ENCODE measurements at regions not wholly inside any gene's neighbourhood (a gene's known extent, or its start where the extent isn't known, plus 50 kb on each side); places are given as distances from the start of the nearest gene placed in this dataset.

- no peak overlapping the region for H3K4me3 ChIP-seq (ENCODE audit: low read length)
- TF ChIP-seq CTCF (IDR thresholded peaks at IDR 0.05; ENCODE audit: insufficient read depth, low read depth, low read length, missing control alignments), result no peak
- no peak for DNase-seq (ENCODE audit: low read depth)
These were observed 195.8 kb upstream of the LARGE1 start for GRCh38 chr22:34116126-34116525.

DNA sequence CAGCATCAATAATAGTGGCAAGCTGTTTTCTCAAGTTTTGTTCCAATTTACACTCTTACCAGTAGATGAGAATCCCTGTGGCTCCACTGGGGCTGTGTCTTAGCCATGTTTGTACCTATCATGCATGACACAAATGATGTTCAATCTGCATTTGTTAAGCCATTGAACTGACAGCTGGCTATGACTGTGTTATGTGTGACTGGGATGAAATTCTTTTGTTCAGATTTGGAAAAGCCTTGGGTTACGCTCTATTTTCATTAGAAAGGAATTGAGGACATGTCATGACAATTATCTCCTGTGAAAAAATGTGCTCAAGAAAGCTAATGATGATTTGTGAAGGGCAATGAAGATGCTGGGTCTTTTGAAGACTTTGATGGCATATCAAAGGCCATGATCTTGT, 201.8 kb upstream of the LARGE1 start:
- no peak overlapping the region for H3K4me3 ChIP-seq (ENCODE audit: low read length)
- no peak for TF ChIP-seq CTCF (IDR thresholded peaks at IDR 0.05; ENCODE audit: insufficient read depth, low read depth, low read length, missing control alignments)
- DNase-seq (ENCODE audit: low read depth), result no peak

GRCh38 chr22:34129691-34130486, 209.6 kb upstream of the LARGE1 start:
- no peak overlapping the region for H3K4me3 ChIP-seq (ENCODE audit: low read length)
- no peak for TF ChIP-seq CTCF (IDR thresholded peaks at IDR 0.05; ENCODE audit: insufficient read depth, low read depth, low read length, missing control alignments)
- DNase-seq (ENCODE audit: low read depth), result no peak

DNA sequence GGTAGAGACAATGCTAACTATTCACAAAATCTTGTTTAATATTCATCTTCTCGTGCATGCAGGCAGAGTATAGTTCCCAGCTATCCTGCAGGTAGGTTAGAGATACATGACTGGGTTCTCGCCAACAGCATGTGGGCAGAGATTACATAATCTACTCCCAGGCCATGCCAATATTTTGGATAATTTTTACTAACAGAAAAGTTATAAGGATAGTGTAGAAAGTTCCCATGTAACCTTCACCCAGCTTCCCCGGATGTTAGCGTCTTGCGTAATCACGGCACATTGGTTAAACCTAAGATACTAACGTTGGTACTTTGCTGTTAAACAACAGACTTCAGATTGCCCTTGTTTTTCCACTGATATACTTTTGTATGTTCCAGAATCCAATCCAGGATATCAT, 215.5 kb upstream of the LARGE1 start:
- H3K4me3 ChIP-seq (ENCODE audit: low read length), result no peak overlapping the region
- TF ChIP-seq CTCF (IDR thresholded peaks at IDR 0.05; ENCODE audit: insufficient read depth, low read depth, low read length, missing control alignments), result no peak

GRCh38 chr22:34150023-34150422, 229.7 kb upstream of the LARGE1 start:
- no peak for TF ChIP-seq CTCF (IDR thresholded peaks at IDR 0.05; ENCODE audit: insufficient read depth, low read depth, low read length, missing control alignments)
- no peak for DNase-seq (ENCODE audit: low read depth)
- H3K4me3 ChIP-seq (ENCODE audit: low read length), result no peak overlapping the region

More for the DNA sequence above, 215.5 kb upstream of the LARGE1 start:
- no peak for DNase-seq (ENCODE audit: low read depth)

DNA sequence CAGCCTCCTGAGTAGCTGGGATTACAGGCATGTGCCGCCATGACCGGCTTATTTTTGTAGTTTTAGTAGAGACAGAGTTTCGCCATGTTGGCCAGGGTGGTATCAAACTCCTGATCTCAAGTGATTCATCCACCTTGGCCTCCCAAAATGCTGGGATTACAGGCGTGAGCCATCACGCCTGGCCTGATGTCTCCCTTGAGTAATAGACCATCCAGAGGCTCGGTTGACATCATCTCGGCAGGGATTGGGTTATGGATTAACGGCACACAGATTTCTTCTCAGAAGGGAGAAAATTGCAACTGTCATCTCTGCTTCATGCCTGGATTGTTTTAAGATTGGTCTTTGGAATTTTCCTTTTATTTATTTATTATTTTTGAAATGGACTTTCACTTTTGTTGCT, 239.2 kb upstream of the LARGE1 start:
- no peak overlapping the region for H3K4me3 ChIP-seq (ENCODE audit: low read length)
- no peak for TF ChIP-seq CTCF (IDR thresholded peaks at IDR 0.05; ENCODE audit: insufficient read depth, low read depth, low read length, missing control alignments)
- no peak for DNase-seq (ENCODE audit: low read depth)

Measured in epithelial cell of esophagus (primary cell).